ENCODE measurements at regions not wholly inside any gene's neighbourhood (a gene's known extent, or its start where the extent isn't known, plus 50 kb on each side); places are given as distances from the start of the nearest gene placed in this dataset.

- no peaks in the 10 kb centered on the region for H3K9me3 ChIP-seq
- no peaks in the 10 kb centered on the region for H3K36me3 ChIP-seq
- DNase-seq (no peak), ATAC-seq (ENCODE audit: low FRiP score in 2 of 2) (no peak)
- H3K27me3 ChIP-seq, result no peaks in the 10 kb centered on the region
- WGBS, 2 donors, result 91 to 94% methylated on average over 1 of the region's 1 CpG
- no peaks in the 10 kb centered on the region for H3K4me1 ChIP-seq
- TF ChIP-seq EP300 (IDR thresholded peaks at IDR 0.05) (no peak), POLR2A (IDR thresholded peaks at IDR 0.05) (no peak), POLR2AphosphoS5 (IDR thresholded peaks at IDR 0.05) (no peak)
- TF ChIP-seq, protein P1, sequence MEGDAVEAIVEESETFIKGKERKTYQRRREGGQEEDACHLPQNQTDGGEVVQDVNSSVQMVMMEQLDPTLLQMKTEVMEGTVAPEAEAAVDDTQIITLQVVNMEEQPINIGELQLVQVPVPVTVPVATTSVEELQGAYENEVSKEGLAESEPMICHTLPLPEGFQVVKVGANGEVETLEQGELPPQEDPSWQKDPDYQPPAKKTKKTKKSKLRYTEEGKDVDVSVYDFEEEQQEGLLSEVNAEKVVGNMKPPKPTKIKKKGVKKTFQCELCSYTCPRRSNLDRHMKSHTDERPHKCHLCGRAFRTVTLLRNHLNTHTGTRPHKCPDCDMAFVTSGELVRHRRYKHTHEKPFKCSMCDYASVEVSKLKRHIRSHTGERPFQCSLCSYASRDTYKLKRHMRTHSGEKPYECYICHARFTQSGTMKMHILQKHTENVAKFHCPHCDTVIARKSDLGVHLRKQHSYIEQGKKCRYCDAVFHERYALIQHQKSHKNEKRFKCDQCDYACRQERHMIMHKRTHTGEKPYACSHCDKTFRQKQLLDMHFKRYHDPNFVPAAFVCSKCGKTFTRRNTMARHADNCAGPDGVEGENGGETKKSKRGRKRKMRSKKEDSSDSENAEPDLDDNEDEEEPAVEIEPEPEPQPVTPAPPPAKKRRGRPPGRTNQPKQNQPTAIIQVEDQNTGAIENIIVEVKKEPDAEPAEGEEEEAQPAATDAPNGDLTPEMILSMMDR (IDR thresholded peaks at IDR 0.05), result no peak
- H3K4me3 ChIP-seq, result no peak overlapping the region
- no peak overlapping the region for H3K27ac ChIP-seq
These were observed 76.1 kb upstream of the THBS1 start for GRCh38 chr15:39504808-39505207.

DNA sequence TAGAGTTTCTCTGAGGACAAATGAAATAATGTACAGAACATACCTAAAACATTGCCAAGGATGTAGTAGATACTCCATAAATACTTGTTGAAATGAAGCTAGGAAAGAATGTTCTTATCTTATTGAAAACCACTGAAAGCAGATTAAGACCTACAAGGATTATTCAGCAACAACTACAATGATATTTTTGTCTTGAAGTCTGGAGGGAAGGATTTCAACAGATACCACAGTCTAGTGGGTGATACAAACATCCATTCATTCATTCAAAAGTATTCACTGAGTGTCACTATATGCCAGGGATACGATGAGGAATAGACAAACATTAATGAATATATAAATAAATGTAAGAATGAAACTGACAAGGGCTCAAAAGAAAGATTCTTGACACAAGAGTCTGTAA is 74.7 kb upstream of the THBS1 start:
- no peak for DNase-seq
- WGBS, 2 donors, result 59 to 71% methylated on average over 1 of the region's 1 CpG
- Histone ChIP-seq H3K36me3 (no peaks in the 10 kb centered on the region), H3K27ac (no peak overlapping the region), H3K27me3 (no peaks in the 10 kb centered on the region), H3K4me1 (no peaks in the 10 kb centered on the region), H3K4me3 (no peak overlapping the region), H3K9me3 (no peaks in the 10 kb centered on the region)
- no peak for ATAC-seq (ENCODE audit: low FRiP score in 2 of 2)
- TF ChIP-seq POLR2A (IDR thresholded peaks at IDR 0.05), result no peak
- no peak for TF ChIP-seq POLR2AphosphoS5 (IDR thresholded peaks at IDR 0.05)
- no peak for TF ChIP-seq EP300 (IDR thresholded peaks at IDR 0.05)
- TF ChIP-seq, protein P1 (IDR thresholded peaks at IDR 0.05), result no peak

DNA sequence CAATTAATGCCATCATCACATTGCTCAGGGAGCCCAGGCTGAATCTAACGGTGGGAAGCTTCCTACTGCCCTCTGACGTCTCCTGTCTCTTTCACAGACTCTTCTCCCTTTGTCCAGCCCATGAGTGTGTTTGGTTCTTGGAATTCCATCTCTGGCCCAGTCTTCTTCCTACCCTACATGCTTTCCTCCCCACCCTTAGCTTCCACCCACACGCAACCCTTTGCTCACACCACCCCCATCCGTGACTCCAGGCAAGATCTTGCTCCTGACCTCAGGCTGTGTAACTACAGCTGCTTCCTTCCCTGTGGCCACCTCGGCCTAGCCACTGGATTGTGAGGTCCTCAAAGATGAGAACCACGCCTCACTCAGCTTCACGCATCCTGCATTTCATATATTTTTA is 72.3 kb upstream of the THBS1 start:
- DNase-seq (no peak), ATAC-seq (ENCODE audit: low FRiP score in 2 of 2) (no peak)
- Histone ChIP-seq H3K27me3 (no peaks in the 10 kb centered on the region), H3K9me3 (no peaks in the 10 kb centered on the region), H3K4me1 (peaks cover 0 to 4% (median 0%) of the 10 kb centered on the region in 4 donors), H3K4me3 (no peak overlapping the region), H3K36me3 (no peaks in the 10 kb centered on the region), H3K27ac (no peak overlapping the region)
- WGBS, 2 donors, result 75 to 78% methylated on average over 7 of the region's 7 CpGs
- TF ChIP-seq EP300 (IDR thresholded peaks at IDR 0.05) (no peak), POLR2A (IDR thresholded peaks at IDR 0.05) (no peak), POLR2AphosphoS5 (IDR thresholded peaks at IDR 0.05) (no peak)
- TF ChIP-seq, protein P1 (IDR thresholded peaks at IDR 0.05), result no peak

- DNase-seq, result no peak
- H3K4me3 ChIP-seq, result no peak overlapping the region
- no peak overlapping the region for H3K27ac ChIP-seq
- H3K36me3 ChIP-seq, result no peaks in the 10 kb centered on the region
- WGBS, 2 donors, result 89 to 94% methylated on average over 6 to 7 of the region's 7 CpGs
- H3K27me3 ChIP-seq, result no peaks in the 10 kb centered on the region
- H3K4me1 ChIP-seq, result peaks cover 0 to 4% (median 0%) of the 10 kb centered on the region in 4 donors
- H3K9me3 ChIP-seq, result peaks cover 0 to 4% (median 1%) of the 10 kb centered on the region in 4 donors
- peak in 1 of 2 donors; percentile 82 for ATAC-seq (ENCODE audit: low FRiP score in 2 of 2)
- TF ChIP-seq POLR2A (IDR thresholded peaks at IDR 0.05), result no peak
- no peak for TF ChIP-seq POLR2AphosphoS5 (IDR thresholded peaks at IDR 0.05)
- TF ChIP-seq EP300 (IDR thresholded peaks at IDR 0.05), result no peak
- TF ChIP-seq, protein P1 (IDR thresholded peaks at IDR 0.05), result no peak
These were observed 70.7 kb upstream of the THBS1 start for GRCh38 chr15:39510001-39510701.
